ENCODE measurements at regions not wholly inside any gene's neighbourhood (a gene's known extent, or its start where the extent isn't known, plus 50 kb on each side); places are given as distances from the start of the nearest gene placed in this dataset.
"Not testable (repeated sequence)": the region's sequence is repeated elsewhere in the genome, so short reads cannot be mapped to it uniquely, and the experiment has no call there.

DNA sequence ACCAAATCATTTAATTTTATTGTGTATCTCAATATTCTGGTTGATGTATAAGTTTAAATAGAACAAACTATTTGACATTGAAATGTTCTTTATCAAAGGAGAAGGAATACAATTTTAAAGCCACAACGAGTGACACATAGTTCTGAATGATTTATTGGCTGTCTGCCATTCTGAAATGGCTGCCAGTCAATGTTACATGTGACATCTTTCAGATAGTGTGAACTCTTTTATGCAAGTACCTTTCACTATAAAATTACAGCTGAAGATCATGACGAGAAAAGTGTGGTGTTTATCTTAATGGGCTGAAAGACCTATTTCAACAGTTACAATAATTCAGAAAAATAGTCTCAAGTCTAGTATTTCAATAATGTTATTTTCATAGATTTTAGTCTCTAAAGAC lies 268.6 kb upstream of the ZNF322 start:
- not testable (repeated sequence) for TF ChIP-seq POLR2A (IDR thresholded peaks at IDR 0.05; ENCODE audit: low read depth, low read length); POLR2AphosphoS5 (IDR thresholded peaks at IDR 0.05; ENCODE audit: low read depth, low read length); POU2F2 (IDR thresholded peaks at IDR 0.05; ENCODE audit: low read depth, low read length); TAF1 (IDR thresholded peaks at IDR 0.05; ENCODE audit: low read depth, low read length); SPI1 (IDR thresholded peaks at IDR 0.05; ENCODE audit: low read depth, low read length); PAX5 (IDR thresholded peaks at IDR 0.05; ENCODE audit: insufficient read depth, low read length, severe bottlenecking)

Measured in GM12891 (cell line).